Stimulated activated CD4-positive, alpha-beta T cell treated with anti-CD3 and anti-CD28 coated beads, Interleukin-12 subunit alpha, Interleukin-12 subunit beta, amount 100 ng/mL, for 24 hours (primary cell): ENCODE measurements at regions not wholly inside any gene's neighbourhood (a gene's known extent, or its start where the extent isn't known, plus 50 kb on each side); places are given as distances from the start of the nearest gene placed in this dataset.

Source experiments
- DNase-seq, 2 experiments: peaks; one replicate each; pipeline ENCODE4 v3.0.0-alpha.2; 2020; ENCODE audit warnings: low read depth in 2 of 2

- DNase-seq, result no peak
Observed at GRCh38 chr3:152718810-152719209, 116.1 kb upstream of the P2RY1 start.

DNA sequence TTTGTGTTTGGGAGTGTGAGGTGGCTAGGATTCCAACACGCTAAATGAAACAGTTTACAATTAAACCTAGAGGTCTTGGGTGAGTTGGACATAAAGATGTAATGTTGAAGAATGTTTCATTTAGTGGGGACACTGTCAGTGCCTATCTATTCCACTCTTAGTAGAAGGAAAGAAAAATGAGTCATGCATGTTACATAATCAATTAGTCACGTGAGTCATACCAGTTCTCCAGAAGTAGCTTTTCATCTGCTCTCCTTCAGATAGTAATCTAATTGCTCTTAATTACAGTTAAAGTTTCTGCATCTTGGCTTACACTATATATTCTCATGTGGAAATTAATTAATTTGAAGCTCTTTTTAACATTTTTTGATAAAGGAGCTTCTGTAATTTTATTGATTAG, 115.7 kb upstream of the P2RY1 start:
- no peak for DNase-seq

DNA sequence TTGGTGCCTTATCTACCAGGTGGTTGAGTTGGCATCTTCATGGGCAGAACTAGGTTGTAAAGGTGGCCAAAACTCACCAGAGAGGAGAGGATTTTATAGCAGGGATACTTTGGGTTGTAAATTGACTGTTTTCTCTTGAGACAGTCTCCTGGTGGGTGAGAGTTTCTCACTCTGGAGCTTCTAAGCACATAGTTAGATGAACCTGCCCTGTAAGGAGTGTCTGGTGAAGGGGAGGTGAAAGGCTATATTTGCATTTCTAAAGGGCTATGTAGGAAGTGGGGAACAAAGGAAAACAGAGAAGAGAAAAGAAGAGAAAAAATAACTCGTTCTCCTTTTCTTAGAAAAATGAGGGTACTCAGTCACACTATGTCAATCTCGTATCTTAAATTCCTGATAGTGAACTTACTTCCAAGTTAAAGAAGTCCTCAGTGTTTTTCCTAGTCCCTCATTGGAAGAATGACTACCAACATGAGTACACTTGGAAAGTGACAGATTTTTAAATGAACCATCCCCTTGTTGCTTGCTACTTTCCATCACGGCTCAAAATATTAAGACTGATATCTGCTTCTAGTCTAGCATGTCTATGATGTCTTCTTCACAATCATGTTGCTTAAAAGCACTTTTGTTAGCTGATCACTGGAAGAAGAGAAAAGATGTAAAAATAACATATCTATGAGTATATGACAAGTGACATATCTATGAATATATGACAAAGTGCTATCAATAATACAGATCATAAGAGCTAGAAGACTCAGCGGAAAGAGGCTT, 113.8 kb upstream of the P2RY1 start:
- DNase-seq, result no peak

DNA sequence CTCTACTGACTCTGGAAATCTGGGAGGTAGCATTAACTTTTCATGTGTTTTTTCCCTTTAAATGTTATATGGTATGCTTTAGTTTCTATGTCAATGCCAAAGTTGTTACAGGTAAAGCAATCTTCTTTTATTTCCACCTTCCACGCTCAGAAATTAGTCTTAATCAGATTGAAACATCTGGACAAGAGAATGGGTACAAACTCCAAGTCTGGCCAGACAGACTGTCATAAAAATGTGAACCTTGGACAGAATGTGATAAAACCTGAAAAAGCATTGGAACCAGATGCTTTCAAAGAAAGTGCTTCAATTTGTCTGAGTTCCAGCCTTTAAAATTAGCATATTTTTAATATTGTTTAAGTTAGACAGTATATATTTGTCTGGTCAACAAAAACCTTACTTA, 110.7 kb upstream of the P2RY1 start:
- DNase-seq, result no peak

- DNase-seq, result no peak
Observed at GRCh38 chr3:152728231-152728980, 106.5 kb upstream of the P2RY1 start.

GRCh38 chr3:152729906-152730305, 105.0 kb upstream of the P2RY1 start:
- no peak for DNase-seq

GRCh38 chr3:152731511-152731910, 103.4 kb upstream of the P2RY1 start:
- no peak for DNase-seq

DNA sequence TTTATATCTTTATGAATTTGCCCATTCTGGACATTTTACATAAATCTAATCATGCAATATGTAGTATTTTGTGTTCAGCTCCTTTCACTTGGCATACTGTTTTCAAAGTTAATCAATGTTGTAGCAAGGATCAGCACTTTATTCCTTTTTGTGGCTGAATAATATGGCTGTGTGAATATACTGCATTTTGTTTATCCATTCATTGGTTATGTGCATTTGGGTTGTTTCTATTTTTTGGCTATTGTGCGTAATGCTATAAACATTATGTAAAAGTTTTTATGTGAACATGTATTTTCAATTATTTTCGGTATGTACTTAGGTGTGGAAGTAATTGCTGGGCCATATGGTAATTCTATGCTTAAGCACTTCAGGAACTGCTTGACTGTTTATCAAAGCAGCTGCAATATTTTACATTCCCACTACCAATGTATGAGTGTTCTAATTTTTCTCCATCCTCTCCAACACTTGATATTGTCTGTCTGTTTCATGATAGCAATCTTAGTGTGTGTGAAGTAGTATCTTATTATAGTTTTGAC, 101.3 kb upstream of the P2RY1 start:
- no peak for DNase-seq

- no peak for DNase-seq
Observed at GRCh38 chr3:152737021-152737908, 97.7 kb upstream of the P2RY1 start.

- no peak for DNase-seq
Observed at GRCh38 chr3:152738656-152739055, 96.3 kb upstream of the P2RY1 start.

- no peak for DNase-seq
Observed at GRCh38 chr3:152742368-152743347, 92.3 kb upstream of the P2RY1 start.

DNA sequence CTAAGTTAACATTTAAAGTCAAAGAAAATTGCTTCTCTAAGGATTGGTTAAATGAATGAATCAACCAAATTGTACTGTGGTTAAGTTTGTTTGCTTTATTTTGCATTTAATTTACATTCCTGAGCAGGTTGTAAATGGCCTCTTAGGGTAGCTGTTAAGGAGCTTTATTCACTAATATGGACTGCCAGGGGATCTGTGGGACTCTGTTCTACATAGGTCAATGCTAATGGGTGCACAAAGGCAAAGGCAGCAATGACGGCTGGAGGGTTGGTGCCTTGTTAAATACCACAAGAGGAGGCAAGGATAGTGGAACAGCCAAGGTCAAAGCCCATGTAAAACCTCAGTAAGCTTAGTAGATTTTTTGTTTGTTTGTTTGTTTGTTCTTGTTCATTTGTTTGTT, 89.3 kb upstream of the P2RY1 start:
- DNase-seq, result no peak

- DNase-seq, result no peak
Observed at GRCh38 chr3:152754303-152754702, 80.6 kb upstream of the P2RY1 start.

DNA sequence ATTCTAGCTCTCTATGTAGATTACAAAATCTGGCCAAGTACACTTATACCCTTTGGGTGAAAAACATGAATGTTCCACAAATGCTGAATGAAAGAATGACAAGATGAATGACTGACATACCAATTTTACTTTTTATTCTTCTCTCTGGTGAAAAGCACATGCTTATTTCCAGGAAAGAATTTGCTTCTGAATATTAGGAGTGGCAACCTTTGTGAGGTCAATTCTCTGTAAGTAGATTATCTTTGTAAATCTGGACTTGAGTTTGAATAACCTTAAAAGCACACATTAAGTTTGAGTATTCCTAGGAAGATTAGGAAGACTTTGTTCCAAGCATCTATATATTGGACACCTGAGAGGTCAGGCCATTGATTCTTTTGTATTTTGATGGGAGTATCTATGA, 78.1 kb upstream of the P2RY1 start:
- no peak for DNase-seq

DNA sequence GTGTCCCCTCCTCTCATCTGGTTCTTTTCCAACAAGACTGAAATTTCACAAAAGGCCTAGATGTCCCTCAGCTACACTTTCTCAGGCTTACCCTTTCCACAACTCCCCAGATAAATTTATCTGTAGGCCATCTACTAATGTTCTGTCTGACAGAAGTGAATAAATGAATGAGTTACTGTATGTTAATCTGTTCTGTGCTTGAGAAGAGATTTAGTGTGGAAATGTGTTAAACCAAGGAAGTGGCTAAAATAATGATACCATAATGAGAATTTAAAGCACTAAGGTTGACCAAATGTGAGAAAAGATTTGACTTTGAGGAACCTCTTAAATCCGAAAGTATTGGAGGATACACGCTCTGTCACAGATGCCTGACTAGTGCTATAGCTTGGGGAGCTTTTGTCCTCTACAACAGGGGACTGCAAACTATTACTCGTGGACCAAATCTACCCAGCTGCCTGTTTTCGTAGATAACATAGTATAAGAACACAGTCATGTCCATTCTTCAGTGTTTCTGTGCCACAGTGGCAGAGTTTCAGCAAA, 74.8 kb upstream of the P2RY1 start:
- no peak for DNase-seq

- no peak for DNase-seq
Observed at GRCh38 chr3:152760591-152760990, 74.3 kb upstream of the P2RY1 start.

DNA sequence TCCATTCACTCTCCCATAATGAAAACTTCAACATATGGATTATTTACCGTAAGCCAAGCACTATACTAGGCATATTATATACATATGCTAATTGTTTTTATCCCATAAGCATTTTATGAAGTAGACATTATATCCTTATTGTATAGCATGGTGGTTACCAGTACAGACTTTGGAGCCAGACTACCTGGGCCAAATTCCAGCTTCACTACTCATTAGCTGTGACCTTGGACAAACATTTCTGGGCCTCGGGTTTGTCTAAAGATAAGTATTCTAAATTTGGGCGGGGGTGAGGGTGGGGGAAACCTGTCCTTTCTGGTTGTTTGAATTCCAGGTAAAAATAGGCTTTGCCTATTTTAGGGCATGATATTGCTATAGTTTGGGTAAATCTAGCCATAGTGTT, 66.5 kb upstream of the P2RY1 start:
- DNase-seq, result no peak

DNA sequence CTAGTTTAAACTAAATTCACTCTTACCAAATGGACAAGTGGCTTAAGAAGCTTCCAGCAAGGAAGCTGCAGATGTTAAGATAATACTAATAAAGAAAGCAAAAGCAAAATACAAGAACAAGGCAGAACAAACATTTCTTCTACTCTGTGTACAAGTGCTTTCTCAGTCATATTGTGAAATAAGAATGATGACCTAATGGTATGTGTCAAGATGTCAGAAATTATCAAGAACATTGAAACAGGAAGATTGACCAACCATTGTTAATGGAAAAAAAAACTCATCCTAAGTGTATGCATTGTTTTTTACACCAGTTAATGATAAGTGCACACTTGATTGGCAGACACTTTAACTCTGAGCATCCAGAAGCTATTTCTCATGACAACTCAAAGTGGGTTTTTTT, 65.4 kb upstream of the P2RY1 start:
- DNase-seq, result no peak

DNA sequence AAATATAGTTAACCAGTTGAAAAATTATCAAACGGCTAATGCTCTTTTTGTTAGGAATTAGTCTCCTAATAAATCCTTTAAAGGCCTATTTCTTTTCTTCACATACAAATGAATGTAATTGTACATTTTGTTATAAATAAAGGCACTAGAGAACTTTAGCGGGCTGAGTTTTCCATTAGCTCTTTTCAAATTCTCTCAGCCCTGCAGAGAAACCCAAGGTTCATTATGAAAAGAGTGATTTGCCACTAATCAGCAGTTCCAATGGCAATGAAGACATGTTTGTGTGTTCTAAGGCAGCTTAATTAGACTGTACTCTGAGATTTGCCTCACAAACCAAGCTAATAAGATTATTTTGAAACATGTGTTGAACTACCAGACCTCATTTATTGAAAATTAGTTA, 64.6 kb upstream of the P2RY1 start:
- no peak for DNase-seq

GRCh38 chr3:152771120-152771519, 63.8 kb upstream of the P2RY1 start:
- no peak for DNase-seq
